Gastroesophageal sphincter (tissue), 3 donors: ENCODE measurements at regions not wholly inside any gene's neighbourhood (a gene's known extent, or its start where the extent isn't known, plus 50 kb on each side); places are given as distances from the start of the nearest gene placed in this dataset.

Experiments
- CTCF ChIP-seq, 4 experiments: fragments of 200-600 bp in 2 of 4; fragments of 450-650 bp in 2 of 4; sonication (generic) in 1 of 4; IDR thresholded peaks; one replicate each; pipeline ENCODE4 v1.5.1; 2017 to 2019; ENCODE audit warnings: antibody characterized with exemption in 4 of 4, mild to moderate bottlenecking in 2 of 4, moderate library complexity in 2 of 4
- EP300 ChIP-seq: sonication (generic); formaldehyde crosslinking; IDR thresholded peaks from one replicate; pipeline ENCODE4 v1.6.1; 2017; ENCODE audit warnings: antibody characterized with exemption, mild to moderate bottlenecking
- POLR2AphosphoS5 ChIP-seq: sonication (generic); formaldehyde crosslinking; IDR thresholded peaks from one replicate; pipeline ENCODE4 v1.6.1; 2017; ENCODE audit warnings: antibody characterized with exemption

GRCh38 chr12:127374447-127374846 is 892.5 kb upstream of the TMEM132C start:
- TF ChIP-seq EP300 (no peak), CTCF (IDR thresholded peaks at IDR 0.05) (no peak), POLR2AphosphoS5 (no peak)
